ENCODE measurements at regions not wholly inside any gene's neighbourhood (a gene's known extent, or its start where the extent isn't known, plus 50 kb on each side); places are given as distances from the start of the nearest gene placed in this dataset.

DNA sequence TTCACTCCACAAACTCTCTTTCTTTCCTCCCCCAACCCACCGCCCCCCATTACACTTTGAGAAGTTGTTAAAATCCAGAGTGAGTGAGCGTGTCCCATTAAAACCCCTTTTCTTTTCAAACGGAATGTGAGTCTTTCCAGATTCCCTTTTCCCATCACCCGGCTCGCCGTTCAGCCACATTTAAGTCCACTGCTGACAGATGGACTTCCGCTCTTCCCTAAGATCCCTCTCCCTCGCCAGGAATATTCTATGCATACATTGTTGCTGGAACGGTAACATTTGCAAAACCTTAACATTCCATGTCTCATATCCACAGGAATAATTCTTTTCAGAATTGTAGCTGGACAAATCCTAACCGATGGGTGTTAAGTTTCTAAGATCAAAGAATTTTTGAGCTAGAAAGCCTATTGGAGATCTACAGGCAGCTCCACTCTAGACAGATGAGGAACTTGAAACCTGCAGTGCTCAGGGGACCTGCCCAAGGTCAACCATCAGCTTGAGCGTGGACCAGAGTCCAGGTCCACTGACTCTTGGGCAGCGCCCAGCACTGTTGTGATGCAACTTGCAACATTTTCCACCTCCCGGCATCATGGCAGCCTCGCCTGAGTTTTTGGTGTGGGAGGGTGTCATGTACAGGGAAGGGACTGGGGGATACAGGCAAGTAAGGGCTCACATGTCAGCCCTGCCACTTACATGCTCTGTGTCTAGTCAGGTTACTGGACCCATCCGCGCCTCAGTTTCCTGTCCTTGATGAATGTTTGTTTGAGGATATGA is 500.1 kb downstream of the CCDC171 start:
- peaks cover 4% of the 10 kb centered on the region for H3K36me3 Mint-ChIP-seq (ENCODE audit: low read depth, unreplicated experiment)
- no peaks in the 10 kb centered on the region for H3K27me3 Mint-ChIP-seq (ENCODE audit: unreplicated experiment)
- H3K9me3 Mint-ChIP-seq (ENCODE audit: unreplicated experiment) = no peaks in the 10 kb centered on the region
- DNase-seq (ENCODE audit: low spot score) = no peak
- no peak overlapping the region for H3K27ac Mint-ChIP-seq (ENCODE audit: unreplicated experiment)
- no peak overlapping the region for H3K4me3 Mint-ChIP-seq (ENCODE audit: unreplicated experiment)
- TF ChIP-seq, protein P1, sequence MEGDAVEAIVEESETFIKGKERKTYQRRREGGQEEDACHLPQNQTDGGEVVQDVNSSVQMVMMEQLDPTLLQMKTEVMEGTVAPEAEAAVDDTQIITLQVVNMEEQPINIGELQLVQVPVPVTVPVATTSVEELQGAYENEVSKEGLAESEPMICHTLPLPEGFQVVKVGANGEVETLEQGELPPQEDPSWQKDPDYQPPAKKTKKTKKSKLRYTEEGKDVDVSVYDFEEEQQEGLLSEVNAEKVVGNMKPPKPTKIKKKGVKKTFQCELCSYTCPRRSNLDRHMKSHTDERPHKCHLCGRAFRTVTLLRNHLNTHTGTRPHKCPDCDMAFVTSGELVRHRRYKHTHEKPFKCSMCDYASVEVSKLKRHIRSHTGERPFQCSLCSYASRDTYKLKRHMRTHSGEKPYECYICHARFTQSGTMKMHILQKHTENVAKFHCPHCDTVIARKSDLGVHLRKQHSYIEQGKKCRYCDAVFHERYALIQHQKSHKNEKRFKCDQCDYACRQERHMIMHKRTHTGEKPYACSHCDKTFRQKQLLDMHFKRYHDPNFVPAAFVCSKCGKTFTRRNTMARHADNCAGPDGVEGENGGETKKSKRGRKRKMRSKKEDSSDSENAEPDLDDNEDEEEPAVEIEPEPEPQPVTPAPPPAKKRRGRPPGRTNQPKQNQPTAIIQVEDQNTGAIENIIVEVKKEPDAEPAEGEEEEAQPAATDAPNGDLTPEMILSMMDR (IDR thresholded peaks at IDR 0.05; ENCODE audit: unreplicated experiment) = no peak
- H3K4me1 Mint-ChIP-seq (ENCODE audit: unreplicated experiment) = peaks cover 11% of the 10 kb centered on the region

DNA sequence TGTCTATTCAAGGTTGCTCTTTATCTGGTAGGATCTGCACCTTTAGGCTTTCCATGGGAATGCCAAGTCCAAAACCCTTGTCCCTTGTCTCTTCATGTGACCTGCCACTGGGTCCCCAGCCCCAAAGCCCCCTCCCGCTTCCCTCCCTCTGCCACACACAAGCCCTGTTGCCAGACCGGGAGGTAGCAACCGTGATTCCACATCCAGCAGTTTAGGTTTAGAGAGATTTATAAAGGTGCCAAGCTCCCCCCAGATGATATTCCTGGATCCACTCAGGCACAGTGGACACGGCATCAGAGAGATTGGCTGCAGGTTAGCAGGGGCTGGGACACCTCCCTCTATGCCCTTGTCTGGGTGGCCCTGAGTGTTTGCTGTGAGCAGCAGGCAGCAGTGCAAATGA is 504.7 kb downstream of the CCDC171 start:
- Mint-ChIP-seq H3K4me1 (ENCODE audit: unreplicated experiment) (peaks cover 36% of the 10 kb centered on the region), H3K4me3 (ENCODE audit: unreplicated experiment) (peak overlapping the region; percentile 23), H3K36me3 (ENCODE audit: low read depth, unreplicated experiment) (peaks cover 5% of the 10 kb centered on the region)

DNA sequence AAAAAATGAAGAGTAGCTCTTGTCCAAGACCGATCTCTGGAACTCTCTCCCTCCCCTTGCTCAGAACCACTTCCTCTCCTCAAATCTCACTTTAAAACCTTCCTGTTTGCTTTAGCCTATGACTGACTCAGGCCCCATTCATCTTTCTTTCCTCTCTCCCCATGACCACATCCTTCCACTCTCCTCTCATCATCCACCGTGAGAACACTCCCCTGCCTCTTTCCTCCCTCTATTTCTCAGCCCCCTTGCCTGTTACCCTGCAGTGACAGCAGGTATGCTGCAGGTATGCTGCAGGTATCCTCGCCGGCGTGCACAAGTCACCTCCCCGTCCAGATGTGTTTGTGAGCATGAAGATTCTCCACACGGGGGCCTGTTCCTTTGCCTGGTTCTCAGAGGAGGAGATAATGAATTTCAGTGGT is 505.3 kb downstream of the CCDC171 start:
- Mint-ChIP-seq H3K27me3 (ENCODE audit: unreplicated experiment) (peaks cover 1% of the 10 kb centered on the region), H3K36me3 (ENCODE audit: low read depth, unreplicated experiment) (peaks cover 3% of the 10 kb centered on the region), H3K4me3 (ENCODE audit: unreplicated experiment) (peak overlapping the region; percentile 63), H3K27ac (ENCODE audit: unreplicated experiment) (peak overlapping the region; percentile 94), H3K4me1 (ENCODE audit: unreplicated experiment) (peaks cover 36% of the 10 kb centered on the region), H3K9me3 (ENCODE audit: unreplicated experiment) (no peaks in the 10 kb centered on the region)
- TF ChIP-seq, protein P1 (IDR thresholded peaks at IDR 0.05; ENCODE audit: unreplicated experiment) = no peak
- no peak for DNase-seq (ENCODE audit: low spot score)

More for the DNA sequence above, 504.7 kb downstream of the CCDC171 start:
- no peaks in the 10 kb centered on the region for H3K9me3 Mint-ChIP-seq (ENCODE audit: unreplicated experiment)
- H3K27me3 Mint-ChIP-seq (ENCODE audit: unreplicated experiment) = peaks cover 1% of the 10 kb centered on the region
- DNase-seq (ENCODE audit: low spot score) = no peak
- TF ChIP-seq, protein P1 (IDR thresholded peaks at IDR 0.05; ENCODE audit: unreplicated experiment) = no peak
- H3K27ac Mint-ChIP-seq (ENCODE audit: unreplicated experiment) = peak overlapping the region; percentile 94

DNA sequence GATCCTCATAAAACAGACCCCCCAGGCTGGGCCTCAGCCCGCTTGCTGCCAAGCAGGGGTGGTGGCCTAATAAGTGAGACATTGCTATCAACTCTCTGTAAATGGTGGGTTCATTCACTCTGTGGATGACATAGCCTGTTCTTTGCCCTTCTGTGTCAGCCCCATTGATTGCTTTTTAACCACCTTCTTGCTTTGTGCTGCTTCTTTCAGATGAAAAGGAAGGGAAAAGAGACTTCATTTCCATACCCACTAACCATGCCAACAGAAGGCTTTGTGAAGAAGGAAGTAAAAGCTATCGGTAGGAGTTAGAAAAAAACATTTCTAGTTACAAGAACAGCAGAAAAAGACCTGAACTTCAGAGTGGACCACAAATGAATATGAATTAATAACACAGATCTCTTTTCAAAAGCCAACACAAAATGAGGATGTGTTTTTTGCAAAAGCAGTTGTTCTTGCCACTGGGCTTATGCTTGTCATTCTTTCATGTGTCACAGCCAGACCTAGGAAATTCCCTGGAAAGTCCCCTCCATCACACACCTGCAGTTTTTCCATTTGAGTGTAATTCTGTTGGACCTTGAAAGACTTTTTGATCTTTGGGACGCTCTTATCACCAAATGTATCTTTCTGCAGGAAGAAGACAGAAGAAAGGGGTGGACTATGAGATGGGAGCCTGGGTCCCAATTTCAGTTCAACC is 507.7 kb downstream of the CCDC171 start:
- H3K27me3 Mint-ChIP-seq (ENCODE audit: unreplicated experiment) = peaks cover 3% of the 10 kb centered on the region
- no peaks in the 10 kb centered on the region for H3K9me3 Mint-ChIP-seq (ENCODE audit: unreplicated experiment)
- no peak overlapping the region for H3K27ac Mint-ChIP-seq (ENCODE audit: unreplicated experiment)
- no peak for DNase-seq (ENCODE audit: low spot score)
- H3K36me3 Mint-ChIP-seq (ENCODE audit: low read depth, unreplicated experiment) = peaks cover 7% of the 10 kb centered on the region
- TF ChIP-seq, protein P1 (IDR thresholded peaks at IDR 0.05; ENCODE audit: unreplicated experiment) = no peak
- H3K4me1 Mint-ChIP-seq (ENCODE audit: unreplicated experiment) = peaks cover 36% of the 10 kb centered on the region
- no peak overlapping the region for H3K4me3 Mint-ChIP-seq (ENCODE audit: unreplicated experiment)

All from endothelial cell (in vitro differentiated cells).